DND-41 (cell line): ENCODE measurements at regions not wholly inside any gene's neighbourhood (a gene's known extent, or its start where the extent isn't known, plus 50 kb on each side); places are given as distances from the start of the nearest gene placed in this dataset.

Experiments
- ATAC-seq: fragments of 200-7000 bp; cut with Tn5 transposase; 3 replicates; pipeline ENCODE4 v1.9.1; 2021; ENCODE audit warnings: low read depth; ENCODE audit not compliant: insufficient read depth
- DNase-seq: peaks from one replicate; pipeline ENCODE4 v3.0.0-alpha.2; 2020
- H2AFZ ChIP-seq: 2 replicates; pipeline ENCODE4 v1.6.0; 2012; ENCODE audit warnings: low read depth, low read length
- H3K27ac ChIP-seq: 2 replicates; pipeline ENCODE4 v1.5.1; 2012; ENCODE audit warnings: low read length, inconsistent platforms
- H3K27me3 ChIP-seq: fragments of 200-600 bp; sonication (generic); 2 replicates; pipeline ENCODE4 v1.6.0; 2012; ENCODE audit warnings: low read length, mild to moderate bottlenecking, inconsistent platforms; ENCODE audit not compliant: insufficient read depth, poor library complexity
- H3K36me3 ChIP-seq: 2 replicates; pipeline ENCODE4 v1.5.1; 2012; ENCODE audit warnings: low read length, inconsistent platforms; ENCODE audit not compliant: insufficient read depth
- H3K4me1 ChIP-seq: 2 replicates; pipeline ENCODE4 v1.5.1; 2012; ENCODE audit warnings: mild to moderate bottlenecking, low read length; ENCODE audit not compliant: insufficient read depth
- H3K4me2 ChIP-seq: 2 replicates; pipeline ENCODE4 v1.6.0; 2012; ENCODE audit warnings: mild to moderate bottlenecking, moderate library complexity, low read length, inconsistent platforms; ENCODE audit not compliant: insufficient read depth
- H3K4me3 ChIP-seq, 2 experiments: fragments of 200-600 bp in 1 of 2; shearing (Covaris generic) in 1 of 2; 2 replicates each; pipeline ENCODE4 v1.5.1; 2012 to 2016; ENCODE audit warnings: inconsistent platforms in 2 of 2, low read length in 2 of 2, mild to moderate bottlenecking in 2 of 2, low read depth in 1 of 2, moderate library complexity in 1 of 2
- H3K79me2 ChIP-seq: 2 replicates; pipeline ENCODE4 v1.6.0; 2012; ENCODE audit warnings: low read length, inconsistent platforms; ENCODE audit not compliant: insufficient read depth
- H3K9ac ChIP-seq: 2 replicates; pipeline ENCODE4 v1.6.0; 2012; ENCODE audit warnings: low read depth, mild to moderate bottlenecking, inconsistent platforms, low read length, moderate library complexity
- H3K9me3 ChIP-seq: 2 replicates; pipeline ENCODE4 v1.5.1; 2012; ENCODE audit warnings: low read length, moderate library complexity, mild to moderate bottlenecking, inconsistent platforms; ENCODE audit not compliant: insufficient read depth, severe bottlenecking
- H4K20me1 ChIP-seq: 2 replicates; pipeline ENCODE4 v1.6.0; 2012; ENCODE audit warnings: low read length; ENCODE audit not compliant: insufficient read depth
- CTCF ChIP-seq: IDR thresholded peaks from 2 replicates; pipeline ENCODE4 v1.5.1; 2012; ENCODE audit warnings: borderline replicate concordance, low read length, moderate library complexity, mild to moderate bottlenecking; ENCODE audit not compliant: poor library complexity, severe bottlenecking; ENCODE audit errors: extremely low read depth
- EZH2 ChIP-seq: IDR thresholded peaks from 3 replicates; pipeline ENCODE4 v1.6.1; 2012; ENCODE audit warnings: borderline replicate concordance, low read depth, mild to moderate bottlenecking, moderate library complexity, low read length, inconsistent platforms; ENCODE audit not compliant: severe bottlenecking

DNA sequence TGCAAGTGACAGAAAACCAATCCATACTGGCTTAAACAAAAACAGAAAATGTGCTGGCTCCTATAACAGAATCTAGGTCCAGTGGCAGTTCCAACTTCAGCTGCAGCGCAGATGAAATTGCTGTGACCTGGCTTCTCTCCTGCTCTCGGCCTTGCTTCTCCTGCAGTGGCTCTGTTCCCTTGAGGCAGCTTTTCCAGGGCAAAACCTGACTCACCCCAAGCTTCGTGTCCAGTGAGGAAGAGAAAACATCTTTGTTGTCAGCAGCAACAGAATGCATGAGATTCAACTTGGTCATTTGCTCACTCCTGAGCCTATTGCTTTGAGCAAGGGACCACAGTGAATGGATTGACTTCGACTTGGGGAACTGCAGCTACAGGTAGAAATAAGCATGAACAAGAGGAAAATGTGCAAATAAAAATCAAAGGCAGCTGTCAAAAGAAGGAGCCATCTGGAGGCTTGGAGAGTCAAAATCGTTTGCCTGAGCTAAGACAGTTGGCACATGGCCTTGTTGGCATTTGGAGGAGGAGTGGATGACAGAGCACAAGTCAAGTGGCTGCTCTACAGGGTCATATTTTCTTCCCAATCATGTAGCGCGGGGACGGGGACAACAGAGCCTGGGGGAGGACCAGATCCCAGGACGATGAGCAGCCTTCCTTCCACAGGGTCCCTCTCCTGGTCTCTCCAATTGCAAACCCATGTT lies 523.4 kb downstream of the FGF9 start:
- Histone ChIP-seq H3K36me3 (no peaks in the 10 kb centered on the region), H4K20me1 (no peaks in the 10 kb centered on the region), H3K9ac (no peak overlapping the region), H3K4me1 (no peaks in the 10 kb centered on the region), H3K9me3 (no peaks in the 10 kb centered on the region), H3K79me2 (no peaks in the 10 kb centered on the region), H3K4me3 (no peak overlapping the region), H3K27ac (no peak overlapping the region), H3K4me2 (no peak overlapping the region), H2AFZ (no peak overlapping the region), H3K27me3 (peaks cover under 1% of the 10 kb centered on the region)
- ATAC-seq (no peak), DNase-seq (no peak)
- TF ChIP-seq EZH2 (no peak), CTCF (no peak)

DNA sequence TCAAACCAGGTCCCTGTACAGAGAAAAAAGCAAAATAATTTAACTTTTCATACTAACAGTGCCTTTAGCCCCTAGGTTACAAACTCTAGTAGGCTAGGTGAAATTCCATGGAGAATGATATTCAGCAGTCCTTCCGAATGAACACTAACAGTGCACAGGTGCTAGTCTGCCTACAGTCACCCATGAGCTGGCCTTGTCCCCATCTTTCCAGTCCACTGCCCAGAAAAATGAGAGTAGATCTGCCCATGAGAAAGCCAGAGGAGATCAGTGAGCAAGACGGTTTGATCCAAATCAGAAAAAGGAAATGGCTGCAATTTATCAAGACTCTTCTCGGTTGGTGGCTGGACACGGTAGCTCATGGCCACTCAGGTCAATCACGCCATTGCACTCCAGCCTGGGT lies 524.9 kb downstream of the FGF9 start:
- Histone ChIP-seq H3K4me2 (no peak overlapping the region), H3K9me3 (no peaks in the 10 kb centered on the region), H3K4me3 (no peak overlapping the region), H3K4me1 (no peaks in the 10 kb centered on the region), H2AFZ (no peak overlapping the region), H4K20me1 (no peaks in the 10 kb centered on the region), H3K27me3 (no peaks in the 10 kb centered on the region), H3K79me2 (no peaks in the 10 kb centered on the region), H3K27ac (no peak overlapping the region), H3K9ac (no peak overlapping the region), H3K36me3 (no peaks in the 10 kb centered on the region)
- DNase-seq (no peak), ATAC-seq (no peak)
- TF ChIP-seq EZH2 (no peak), CTCF (no peak)

DNA sequence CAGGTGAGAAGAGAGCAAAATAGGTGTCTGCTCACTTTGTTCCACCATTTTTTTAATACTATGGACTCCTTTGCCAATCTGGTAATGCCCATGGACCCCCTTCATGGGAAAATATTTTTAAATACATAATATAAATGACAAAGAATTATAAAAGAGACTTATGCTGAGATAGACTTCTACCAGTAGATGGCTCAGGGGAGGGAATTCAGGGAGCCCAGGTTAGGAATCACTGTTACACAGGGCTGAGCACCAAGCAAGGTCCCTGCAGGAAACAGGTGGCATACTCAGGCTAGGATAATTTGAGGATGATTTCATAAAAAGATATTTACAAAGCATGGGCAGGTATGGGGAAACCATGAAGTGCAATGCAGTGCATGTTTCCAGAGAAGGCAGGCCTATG lies 525.9 kb downstream of the FGF9 start:
- Histone ChIP-seq H4K20me1 (no peaks in the 10 kb centered on the region), H3K4me3 (no peak overlapping the region), H3K27me3 (no peaks in the 10 kb centered on the region), H3K36me3 (no peaks in the 10 kb centered on the region), H2AFZ (no peak overlapping the region), H3K9me3 (no peaks in the 10 kb centered on the region), H3K79me2 (no peaks in the 10 kb centered on the region), H3K4me1 (no peaks in the 10 kb centered on the region), H3K9ac (no peak overlapping the region), H3K27ac (no peak overlapping the region), H3K4me2 (no peak overlapping the region)
- DNase-seq (no peak), ATAC-seq (no peak)
- TF ChIP-seq CTCF (no peak), EZH2 (no peak)
